ENCODE measurements at regions not wholly inside any gene's neighbourhood (a gene's known extent, or its start where the extent isn't known, plus 50 kb on each side); places are given as distances from the start of the nearest gene placed in this dataset.

DNA sequence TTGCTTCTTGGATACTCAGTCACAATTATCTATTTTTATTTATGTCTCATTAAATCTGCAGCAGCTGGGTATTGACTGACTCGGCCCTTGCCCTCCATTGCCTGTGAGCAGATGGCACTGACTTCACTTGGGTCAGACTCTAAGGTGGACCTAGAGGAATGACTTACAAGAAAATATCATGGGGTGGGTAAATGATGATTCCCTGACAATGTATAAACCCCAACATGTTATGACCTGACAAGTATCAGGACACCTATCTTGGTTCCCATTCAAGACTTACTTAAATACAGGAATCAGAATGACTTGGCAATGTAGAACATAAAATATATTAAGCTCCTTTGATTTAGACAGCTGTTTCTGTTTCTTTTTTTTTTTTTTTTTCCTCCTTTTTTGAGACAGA, 953.5 kb downstream of the CDH11 start:
- in situ Hi-C loops (cut with HindIII; ENCODE audit: low sequenced_read_pairs): no loop called here
- H3K4me3 ChIP-seq (ENCODE audit: low read depth, low read length): no peak overlapping the region
- TF ChIP-seq, protein P1, sequence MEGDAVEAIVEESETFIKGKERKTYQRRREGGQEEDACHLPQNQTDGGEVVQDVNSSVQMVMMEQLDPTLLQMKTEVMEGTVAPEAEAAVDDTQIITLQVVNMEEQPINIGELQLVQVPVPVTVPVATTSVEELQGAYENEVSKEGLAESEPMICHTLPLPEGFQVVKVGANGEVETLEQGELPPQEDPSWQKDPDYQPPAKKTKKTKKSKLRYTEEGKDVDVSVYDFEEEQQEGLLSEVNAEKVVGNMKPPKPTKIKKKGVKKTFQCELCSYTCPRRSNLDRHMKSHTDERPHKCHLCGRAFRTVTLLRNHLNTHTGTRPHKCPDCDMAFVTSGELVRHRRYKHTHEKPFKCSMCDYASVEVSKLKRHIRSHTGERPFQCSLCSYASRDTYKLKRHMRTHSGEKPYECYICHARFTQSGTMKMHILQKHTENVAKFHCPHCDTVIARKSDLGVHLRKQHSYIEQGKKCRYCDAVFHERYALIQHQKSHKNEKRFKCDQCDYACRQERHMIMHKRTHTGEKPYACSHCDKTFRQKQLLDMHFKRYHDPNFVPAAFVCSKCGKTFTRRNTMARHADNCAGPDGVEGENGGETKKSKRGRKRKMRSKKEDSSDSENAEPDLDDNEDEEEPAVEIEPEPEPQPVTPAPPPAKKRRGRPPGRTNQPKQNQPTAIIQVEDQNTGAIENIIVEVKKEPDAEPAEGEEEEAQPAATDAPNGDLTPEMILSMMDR (IDR thresholded peaks at IDR 0.05; ENCODE audit: low read depth, low read length): no peak
- no peak for DNase-seq (ENCODE audit: low read depth, low spot score)

DNA sequence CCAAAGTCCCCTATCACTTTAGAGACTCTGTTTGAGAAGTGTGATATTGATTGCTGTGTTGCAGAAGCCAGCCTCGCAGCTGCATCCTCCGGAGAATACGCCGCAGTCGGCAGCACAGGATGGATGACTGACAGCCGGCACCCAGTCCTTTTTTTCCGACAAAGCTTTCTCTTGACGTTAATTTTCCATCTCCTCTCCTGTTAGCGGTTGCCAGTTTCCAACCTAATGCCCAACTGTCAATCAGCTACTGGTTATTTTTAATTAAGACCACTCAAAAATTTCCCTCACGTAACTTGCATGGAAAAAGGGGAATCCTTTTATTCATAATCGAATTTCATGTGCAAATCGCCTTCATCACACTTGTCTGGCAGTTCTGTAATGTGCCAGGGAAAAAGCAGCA, 953.9 kb downstream of the CDH11 start:
- TF ChIP-seq, protein P1 (IDR thresholded peaks at IDR 0.05; ENCODE audit: low read depth, low read length): no peak
- in situ Hi-C loops (cut with HindIII; ENCODE audit: low sequenced_read_pairs): no loop called here
- no peak overlapping the region for H3K4me3 ChIP-seq (ENCODE audit: low read depth, low read length)
- no peak for DNase-seq (ENCODE audit: low read depth, low spot score)

DNA sequence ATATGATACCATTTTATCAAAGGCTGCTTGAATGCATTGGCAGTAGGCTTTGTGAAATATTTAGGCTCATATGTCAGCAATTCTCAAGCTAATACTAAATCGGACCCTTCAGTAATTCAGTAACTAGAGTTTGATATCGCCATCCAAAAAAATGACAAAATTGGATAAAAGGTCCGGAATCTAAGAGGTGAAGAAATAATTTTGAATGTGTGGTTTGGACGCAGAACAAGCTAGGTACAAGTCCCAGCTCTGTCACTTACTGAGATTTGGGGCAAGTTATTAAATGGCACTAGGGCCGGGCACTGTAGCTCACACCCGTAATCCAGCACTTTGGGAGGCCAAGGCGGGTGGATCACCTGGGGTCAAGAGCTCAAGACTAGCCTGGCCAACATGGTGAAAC, 956.5 kb downstream of the CDH11 start:
- H3K4me3 ChIP-seq (ENCODE audit: low read depth, low read length): no peak overlapping the region
- TF ChIP-seq, protein P1 (IDR thresholded peaks at IDR 0.05; ENCODE audit: low read depth, low read length): no peak
- no peak for DNase-seq (ENCODE audit: low read depth, low spot score)
- in situ Hi-C loops (cut with HindIII; ENCODE audit: low sequenced_read_pairs): no loop called here

DNA sequence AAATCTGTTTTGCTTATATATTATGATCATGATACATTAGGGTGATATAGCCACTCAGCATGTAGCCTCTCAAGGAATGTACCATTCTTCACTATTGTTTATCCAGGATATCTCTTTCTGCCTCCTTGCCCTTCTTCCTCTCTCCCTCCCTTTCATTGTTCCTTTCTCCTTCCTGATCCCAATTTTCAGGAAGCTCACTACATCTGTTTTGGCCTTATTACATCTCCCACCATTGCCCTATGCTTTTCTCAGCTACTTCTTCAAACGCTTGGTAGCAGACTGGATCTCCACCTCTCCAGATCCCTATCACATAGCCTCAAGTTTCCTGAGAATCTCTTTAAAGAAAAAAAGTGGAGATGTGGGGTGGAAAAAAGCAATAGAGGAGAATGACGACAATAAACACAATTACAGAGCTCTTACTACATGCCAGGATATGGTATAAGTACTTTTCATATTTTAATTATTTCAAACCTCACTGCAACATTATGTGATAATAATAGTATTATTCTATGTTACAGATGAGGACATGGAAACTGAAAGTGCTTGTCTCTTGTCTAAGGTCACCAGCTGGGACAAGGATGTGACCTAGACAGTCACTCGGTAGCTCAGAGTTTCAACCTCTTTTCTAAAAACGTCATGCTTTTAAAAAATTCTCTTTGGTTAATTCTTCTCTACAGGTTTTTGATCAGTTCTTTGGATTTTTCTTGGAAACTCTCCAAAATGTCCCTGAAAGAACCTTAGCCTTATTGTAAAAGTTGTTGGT, 959.1 kb downstream of the CDH11 start:
- TF ChIP-seq, protein P1 (IDR thresholded peaks at IDR 0.05; ENCODE audit: low read depth, low read length): no peak
- in situ Hi-C loops (cut with HindIII; ENCODE audit: low sequenced_read_pairs): no loop called here
- no peak overlapping the region for H3K4me3 ChIP-seq (ENCODE audit: low read depth, low read length)
- DNase-seq (ENCODE audit: low read depth, low spot score): no peak

DNA sequence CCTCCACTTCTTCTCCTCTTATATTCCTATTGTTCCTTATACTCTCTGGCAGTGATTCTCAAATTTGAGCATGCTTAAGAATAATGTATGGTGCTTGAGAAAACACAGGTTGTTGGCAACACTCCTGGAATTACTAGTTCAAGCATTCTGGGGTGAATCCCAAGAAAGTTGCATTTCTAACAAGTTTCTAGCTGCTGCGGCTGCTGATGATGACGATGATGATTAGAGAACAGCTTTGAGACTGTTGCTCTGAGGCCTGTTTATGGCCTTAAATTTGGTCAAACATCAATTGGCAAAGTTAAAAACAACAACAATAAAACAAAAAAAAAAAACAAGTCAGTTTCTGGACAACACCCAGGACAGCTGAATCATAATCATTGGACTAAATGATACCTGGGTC, 961.9 kb downstream of the CDH11 start:
- no peak for DNase-seq (ENCODE audit: low read depth, low spot score)
- TF ChIP-seq, protein P1 (IDR thresholded peaks at IDR 0.05; ENCODE audit: low read depth, low read length): no peak
- in situ Hi-C loops (cut with HindIII; ENCODE audit: low sequenced_read_pairs): no loop called here
- H3K4me3 ChIP-seq (ENCODE audit: low read depth, low read length): no peak overlapping the region

DNA sequence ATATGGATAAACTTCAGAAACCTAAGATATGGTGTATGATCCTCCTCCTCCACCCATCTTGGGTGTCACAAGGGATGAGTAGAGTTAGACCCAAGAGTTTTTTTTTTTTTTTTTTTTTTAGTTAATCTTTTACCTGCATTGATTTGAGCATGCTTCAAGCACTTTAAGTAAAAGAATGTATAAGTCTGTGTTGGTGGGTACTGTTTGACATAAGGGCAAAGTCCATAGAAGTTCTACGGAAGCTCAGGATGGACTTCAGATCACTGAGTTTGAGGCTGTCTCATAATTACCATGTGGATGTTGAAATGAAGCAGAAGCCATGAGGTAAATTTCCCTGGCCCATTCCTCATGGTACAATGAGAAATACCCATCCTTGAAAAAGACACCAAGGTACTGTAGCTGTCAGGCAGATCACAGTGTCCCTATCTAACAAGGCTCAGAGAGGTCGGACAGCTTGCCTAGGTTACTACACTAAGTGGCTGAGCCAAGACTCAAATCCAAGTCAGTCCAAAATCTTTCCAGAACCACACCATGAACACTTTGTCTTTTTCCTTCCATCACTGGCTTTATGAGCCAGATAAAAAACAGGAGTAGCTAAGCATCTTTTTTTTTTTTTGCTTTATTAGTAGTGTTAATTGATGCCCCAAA, 962.8 kb downstream of the CDH11 start:
- TF ChIP-seq, protein P1 (IDR thresholded peaks at IDR 0.05; ENCODE audit: low read depth, low read length): no peak
- H3K4me3 ChIP-seq (ENCODE audit: low read depth, low read length): no peak overlapping the region
- no peak for DNase-seq (ENCODE audit: low read depth, low spot score)
- in situ Hi-C loops (cut with HindIII; ENCODE audit: low sequenced_read_pairs): no loop called here
